B cell (primary cell): ENCODE measurements at regions not wholly inside any gene's neighbourhood (a gene's known extent, or its start where the extent isn't known, plus 50 kb on each side); places are given as distances from the start of the nearest gene placed in this dataset.

ENCODE experiments used
- ATAC-seq: fragments of 200-7000 bp; cut with Tn5 transposase; one replicate; pipeline ENCODE4 v1.10.0; 2021; ENCODE audit warnings: low read depth, mild to moderate bottlenecking, moderate number of reproducible peaks, moderate library complexity
- CTCF ChIA-PET: fragments of 350-600 bp; sonication (Branson Sonifier 250); formaldehyde crosslinking; loops from one replicate; lab custom pipeline; 2021; ENCODE audit warnings: antibody characterized with exemption, inconsistent platforms; lab: Charles Lee
- POLR2A ChIA-PET: fragments of 350-600 bp; sonication (Branson Sonifier 250); formaldehyde crosslinking; loops from one replicate; lab custom pipeline; 2021; ENCODE audit warnings: antibody characterized with exemption; lab: Charles Lee
- DNase-seq: peaks from one replicate; pipeline ENCODE4 v3.0.0; 2013
- H2AFZ ChIP-seq: 2 replicates; pipeline ENCODE4 v1.6.1; 2012; ENCODE audit warnings: mild to moderate bottlenecking, low read depth, low read length; ENCODE audit not compliant: insufficient read depth, poor library complexity, severe bottlenecking
- H3K27ac ChIP-seq, 2 donors: 1 replicate in 1 of 2; 2 replicates in 1 of 2; pipeline ENCODE4 v1.5.1; 2012 to 2013; ENCODE audit warnings: low read length in 2 of 2, mild to moderate bottlenecking in 2 of 2, moderate library complexity in 1 of 2
- H3K27me3 ChIP-seq, 4 experiments: fragments of 200-600 bp in 1 of 4; sonication (generic) in 1 of 4; replicated peaks in 1 of 4; 1 replicate in 2 of 4; 2 replicates in 2 of 4; pipeline versions ENCODE4 v1.6.1 to v1.7.0; 2013 to 2016; ENCODE audit warnings: low read length in 3 of 4, mild to moderate bottlenecking in 2 of 4, mixed read lengths in 1 of 4, moderate library complexity in 1 of 4; ENCODE audit not compliant: insufficient read depth in 4 of 4, control insufficient read depth in 3 of 4; ENCODE audit errors: control extremely low read depth in 1 of 4
- H3K36me3 ChIP-seq, 2 experiments: replicated peaks in 1 of 2; 1 replicate in 1 of 2; 2 replicates in 1 of 2; pipeline versions ENCODE4 v1.6.1 to v1.7.1; 2013; ENCODE audit warnings: low read length in 1 of 2; ENCODE audit not compliant: insufficient read depth in 2 of 2, control insufficient read depth in 1 of 2; ENCODE audit errors: control extremely low read depth in 1 of 2, extremely low read depth in 1 of 2
- H3K4me1 ChIP-seq, 2 donors: fragments of 200-600 bp in 1 of 2; sonication (generic) in 1 of 2; 1 replicate in 1 of 2; 2 replicates in 1 of 2; pipeline versions ENCODE4 v1.5.1 to v1.6.1; 2013 to 2017; ENCODE audit warnings: low read length in 2 of 2; ENCODE audit not compliant: control insufficient read depth in 2 of 2, insufficient read depth in 2 of 2
- H3K4me2 ChIP-seq: replicated peaks from 2 replicates; pipeline ENCODE3; 2012; ENCODE audit warnings: mild to moderate bottlenecking, low read depth, low read length; ENCODE audit not compliant: poor library complexity, severe bottlenecking
- H3K4me3 ChIP-seq, 5 experiments: fragments of 200-600 bp in 1 of 5; sonication (generic) in 1 of 5; 1 replicate in 3 of 5; 2 replicates in 2 of 5; pipeline versions ENCODE4 v1.5.1 to v1.7.0; 2011 to 2016; ENCODE audit warnings: low read length in 4 of 5, mild to moderate bottlenecking in 4 of 5, low read depth in 2 of 5, control low read depth in 1 of 5, moderate library complexity in 1 of 5; ENCODE audit not compliant: insufficient read depth in 1 of 5; ENCODE audit errors: control extremely low read depth in 1 of 5, extremely low read depth in 1 of 5
- H3K79me2 ChIP-seq: fragments of 200-600 bp; sonication (generic); one replicate; pipeline ENCODE4 v1.6.0; 2016; ENCODE audit warnings: low read length; ENCODE audit not compliant: control insufficient read depth, insufficient read depth
- H3K9ac ChIP-seq: fragments of 200-600 bp; sonication (generic); 2 replicates; pipeline ENCODE4 v1.6.1; 2017; ENCODE audit warnings: mild to moderate bottlenecking, low read length, moderate library complexity
- H3K9me3 ChIP-seq, 3 donors: one replicate each; pipeline versions ENCODE4 v1.6.1 to v1.7.1; 2013; ENCODE audit warnings: low read length in 2 of 3; ENCODE audit not compliant: control insufficient read depth in 2 of 3, insufficient read depth in 1 of 3; ENCODE audit errors: control extremely low read depth in 1 of 3
- H4K20me1 ChIP-seq: 2 replicates; pipeline ENCODE4 v1.6.0; 2012; ENCODE audit warnings: mild to moderate bottlenecking, low read length; ENCODE audit not compliant: insufficient read depth, control insufficient read depth, poor library complexity, severe bottlenecking
- H3K27ac Mint-ChIP-seq: one replicate; pipeline ENCODE4 v1.8.0; 2021; ENCODE audit warnings: mixed read lengths
- H3K27me3 Mint-ChIP-seq: one replicate; pipeline ENCODE4 v1.8.0; 2021; ENCODE audit warnings: mixed read lengths
- H3K4me1 Mint-ChIP-seq: one replicate; pipeline ENCODE4 v1.8.0; 2021; ENCODE audit warnings: mixed read lengths
- H3K4me3 Mint-ChIP-seq: one replicate; pipeline ENCODE4 v1.8.0; 2021; ENCODE audit warnings: mixed read lengths
- H3K9me3 Mint-ChIP-seq: one replicate; pipeline ENCODE4 v1.8.0; 2022; ENCODE audit warnings: mixed read lengths; ENCODE audit not compliant: insufficient read depth
- CTCF ChIP-seq: fragments of 200-600 bp; IDR thresholded peaks from one replicate; pipeline ENCODE4 v1.8.0; 2022; ENCODE audit warnings: antibody characterized with exemption, mild to moderate bottlenecking
- EZH2 ChIP-seq: IDR thresholded peaks from 2 replicates; pipeline ENCODE4 v1.6.1; 2012; ENCODE audit warnings: borderline replicate concordance, low read depth, mild to moderate bottlenecking, moderate library complexity, low read length; ENCODE audit not compliant: insufficient read depth, poor library complexity, severe bottlenecking
- WGBS: methylation state at CpG from one replicate; pipeline ENCODE4 v1.1.5; 2013; ENCODE audit warnings: missing lambda C conversion rate; ENCODE audit not compliant: insufficient coverage; 5-methylcytosine and 5-hydroxymethylcytosine counted together
- intact Hi-C: fragments of 100-400 bp; cut with micrococcal nuclease; formaldehyde crosslinking; loops from one replicate; pipeline ENCODE4 v1.10.0; 2022

- no peak for ATAC-seq
- POLR2A ChIA-PET, result no interaction called here
- H3K79me2 ChIP-seq, result no peaks in the 10 kb centered on the region
These were observed 536.9 kb downstream of the ZIC1 start for GRCh38 chr3:147945968-147946519.

DNA sequence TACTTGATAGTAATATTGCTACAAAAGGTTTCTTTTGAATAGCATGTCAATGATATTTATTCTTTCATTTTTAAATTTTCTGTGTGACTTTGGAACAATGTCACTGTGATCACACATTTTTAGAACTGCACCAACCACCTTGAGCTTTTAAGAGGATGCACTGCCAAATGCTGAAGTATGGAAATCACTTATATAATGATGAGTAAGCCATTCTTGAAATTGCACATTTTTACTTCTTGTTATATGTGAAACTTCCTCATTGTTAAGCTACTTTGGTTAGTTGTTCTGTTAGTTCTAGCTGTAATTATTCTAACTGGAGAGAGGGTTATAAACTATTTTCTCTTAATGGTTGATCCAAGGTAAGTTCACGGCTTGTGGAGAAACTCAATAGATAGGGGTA lies 547.5 kb downstream of the ZIC1 start:
- ATAC-seq, result no peak
- Histone ChIP-seq H3K4me2 (no peak overlapping the region), H2AFZ (no peak overlapping the region), H4K20me1 (no peaks in the 10 kb centered on the region), H3K4me3 (no peak overlapping the region), H3K27ac (no peak overlapping the region), H3K4me1 (no peaks in the 10 kb centered on the region), H3K9ac (no peak overlapping the region), H3K79me2 (no peaks in the 10 kb centered on the region), H3K36me3 (no peaks in the 10 kb centered on the region), H3K27me3 (no peaks in the 10 kb centered on the region), H3K9me3 (no peaks in the 10 kb centered on the region)
- H3K27ac Mint-ChIP-seq, result no peak overlapping the region
- POLR2A ChIA-PET, result no interaction called here
- intact Hi-C loops, result loop anchor here (10.0 kb wide), 1 partner anchor 68 kb away; no protein-coding TSS in a partner anchor
- peaks cover 7% of the 10 kb centered on the region for H3K9me3 Mint-ChIP-seq
- TF ChIP-seq CTCF (no peak), EZH2 (no peak)
- no CpG with 5 or more reads among the region's 1 CpG for WGBS
- H3K4me3 Mint-ChIP-seq, result no peak overlapping the region
- CTCF ChIA-PET, result no interaction called here
- H3K27me3 Mint-ChIP-seq, result no peaks in the 10 kb centered on the region
- no peak for DNase-seq
- no peaks in the 10 kb centered on the region for H3K4me1 Mint-ChIP-seq

More at GRCh38 chr3:147945968-147946519, 536.9 kb downstream of the ZIC1 start:
- Mint-ChIP-seq H3K4me3 (no peak overlapping the region), H3K27me3 (no peaks in the 10 kb centered on the region), H3K9me3 (no peaks in the 10 kb centered on the region), H3K27ac (no peak overlapping the region), H3K4me1 (no peaks in the 10 kb centered on the region)
- peaks cover 0 to 12% (median 0%) of the 10 kb centered on the region in 3 donors for H3K9me3 ChIP-seq
- TF ChIP-seq EZH2 (no peak), CTCF (no peak)
- H3K27ac ChIP-seq, result no peak overlapping the region
- no peak for DNase-seq
- H3K27me3 ChIP-seq, result no peaks in the 10 kb centered on the region
- no peak overlapping the region for H3K4me3 ChIP-seq
- WGBS, result 57% methylated on average over 1 of the region's 4 CpGs
- H3K36me3 ChIP-seq, result no peaks in the 10 kb centered on the region
- CTCF ChIA-PET, result no interaction called here
- H3K9ac ChIP-seq, result no peak overlapping the region
- H3K4me2 ChIP-seq, result no peak overlapping the region
- intact Hi-C loops, result no loop called here
- H2AFZ ChIP-seq, result no peak overlapping the region
- H4K20me1 ChIP-seq, result no peaks in the 10 kb centered on the region
- no peaks in the 10 kb centered on the region for H3K4me1 ChIP-seq
